HG02840 (cell line): ENCODE measurements at regions not wholly inside any gene's neighbourhood (a gene's known extent, or its start where the extent isn't known, plus 50 kb on each side); places are given as distances from the start of the nearest gene placed in this dataset.

Source experiments
- ATAC-seq: cut with Tn5 transposase; IDR thresholded peaks from one replicate; pipeline ENCODE4 v1.9.1; 2021; ENCODE audit warnings: mild to moderate bottlenecking, moderate library complexity, moderate number of reproducible peaks; ENCODE audit not compliant: unreplicated experiment, low FRiP score

- no peak for ATAC-seq
These were observed 1567.3 kb downstream of the SLITRK5 start for GRCh38 chr13:89238496-89238895.

- no peak for ATAC-seq
These were observed 1568.4 kb downstream of the SLITRK5 start for GRCh38 chr13:89239361-89240127.

- ATAC-seq = no peak
These were observed 1584.8 kb downstream of the SLITRK5 start for GRCh38 chr13:89255844-89256406.

DNA sequence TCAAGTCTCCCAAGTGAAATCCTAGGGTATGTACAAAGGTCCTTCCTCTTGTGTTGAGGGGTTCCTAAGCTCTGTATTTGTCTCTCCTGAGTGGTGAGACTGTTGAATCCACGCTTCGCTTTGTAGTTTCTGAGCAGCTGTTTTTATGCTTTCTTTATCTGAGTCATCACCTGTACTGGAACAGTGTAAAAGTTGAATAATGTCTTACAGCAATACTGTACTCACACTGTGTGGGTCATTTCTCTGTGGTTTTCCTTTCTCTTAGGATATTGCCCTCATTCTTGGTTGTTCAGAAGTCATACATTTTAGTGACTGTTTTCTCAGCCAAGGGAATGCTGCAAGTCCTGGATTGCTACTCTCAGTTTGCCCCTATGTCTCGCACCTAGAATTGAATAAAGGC, 1596.6 kb downstream of the SLITRK5 start:
- no peak for ATAC-seq

DNA sequence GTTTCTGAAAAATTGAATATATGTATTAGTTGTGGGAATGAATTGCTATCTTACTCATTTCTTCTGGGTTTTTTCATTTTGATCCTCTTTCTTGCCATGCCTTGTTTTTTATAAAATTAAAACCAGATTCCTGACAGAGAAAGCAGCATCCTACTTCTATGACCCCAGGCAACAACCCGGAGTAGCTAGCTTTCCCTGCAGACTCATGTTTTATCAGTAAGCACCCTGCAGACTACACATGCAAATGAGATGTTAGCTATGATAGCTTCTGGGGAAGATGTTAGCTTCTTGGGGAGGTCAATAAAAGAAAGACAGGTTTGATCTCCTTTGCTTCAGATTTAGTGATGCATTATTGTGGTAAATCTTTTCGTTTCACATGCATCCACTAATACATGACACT, 1598.6 kb downstream of the SLITRK5 start:
- ATAC-seq = no peak

- ATAC-seq = no peak
These were observed 1599.6 kb downstream of the SLITRK5 start for GRCh38 chr13:89270736-89271135.

DNA sequence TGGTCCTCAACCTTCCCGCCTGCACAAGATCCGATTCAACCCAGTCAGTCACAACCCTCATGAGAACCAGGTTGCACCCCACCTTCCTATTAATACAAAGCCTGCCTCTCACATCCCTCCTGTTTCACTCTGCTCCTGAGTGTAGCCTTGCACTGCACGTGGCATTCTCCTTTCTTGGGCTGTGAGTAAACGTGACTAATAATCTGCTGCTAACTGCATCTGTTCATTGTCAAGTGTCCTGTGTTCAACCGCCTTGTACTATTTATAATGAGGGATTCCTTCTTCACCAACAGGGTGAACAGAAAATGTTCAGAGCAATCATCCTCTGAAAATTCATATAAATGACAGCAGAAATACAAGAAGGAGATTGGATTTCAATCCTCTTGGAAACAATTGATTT, 1608.2 kb downstream of the SLITRK5 start:
- ATAC-seq = no peak

GRCh38 chr13:89281331-89281730, 1610.2 kb downstream of the SLITRK5 start:
- ATAC-seq = no peak

DNA sequence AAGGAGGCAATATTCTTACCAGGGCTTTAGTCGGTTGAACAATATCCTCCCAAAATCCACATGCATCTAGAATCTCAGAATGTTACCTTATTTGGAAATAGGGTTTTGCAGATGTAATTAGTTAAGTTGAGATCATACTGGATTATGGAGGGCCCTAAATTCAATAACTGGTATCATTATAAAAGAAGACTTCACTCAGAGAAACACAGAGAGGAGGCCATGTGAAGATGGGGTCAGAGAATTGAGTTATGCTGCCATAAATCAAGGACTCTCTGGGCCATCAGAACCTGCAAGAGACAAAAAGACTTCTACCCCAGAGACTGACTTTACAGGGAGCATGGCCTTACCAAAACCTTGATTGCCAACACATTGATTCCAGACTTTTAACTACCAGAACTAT, 1611.1 kb downstream of the SLITRK5 start:
- ATAC-seq = no peak

DNA sequence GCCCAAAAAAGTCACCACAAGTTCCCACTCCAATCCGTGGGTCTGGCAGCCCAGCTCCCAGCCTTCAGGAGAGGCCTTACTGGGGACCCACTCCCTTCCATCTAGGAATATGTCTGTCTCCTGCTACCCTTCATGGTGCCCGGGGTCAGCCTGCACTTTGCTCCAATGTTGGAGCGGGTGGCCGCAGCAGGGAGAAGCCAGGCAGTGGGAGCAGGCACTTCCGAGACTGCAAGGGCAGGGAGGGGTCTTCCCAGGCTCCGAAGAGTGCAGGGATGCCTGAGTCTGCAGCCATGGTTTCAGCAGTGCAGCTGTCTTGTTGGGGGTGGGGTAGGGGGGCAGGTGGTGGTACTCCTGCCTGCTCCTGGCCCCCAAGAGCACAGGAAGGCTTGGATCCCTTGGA, 1616.2 kb downstream of the SLITRK5 start:
- ATAC-seq = no peak

DNA sequence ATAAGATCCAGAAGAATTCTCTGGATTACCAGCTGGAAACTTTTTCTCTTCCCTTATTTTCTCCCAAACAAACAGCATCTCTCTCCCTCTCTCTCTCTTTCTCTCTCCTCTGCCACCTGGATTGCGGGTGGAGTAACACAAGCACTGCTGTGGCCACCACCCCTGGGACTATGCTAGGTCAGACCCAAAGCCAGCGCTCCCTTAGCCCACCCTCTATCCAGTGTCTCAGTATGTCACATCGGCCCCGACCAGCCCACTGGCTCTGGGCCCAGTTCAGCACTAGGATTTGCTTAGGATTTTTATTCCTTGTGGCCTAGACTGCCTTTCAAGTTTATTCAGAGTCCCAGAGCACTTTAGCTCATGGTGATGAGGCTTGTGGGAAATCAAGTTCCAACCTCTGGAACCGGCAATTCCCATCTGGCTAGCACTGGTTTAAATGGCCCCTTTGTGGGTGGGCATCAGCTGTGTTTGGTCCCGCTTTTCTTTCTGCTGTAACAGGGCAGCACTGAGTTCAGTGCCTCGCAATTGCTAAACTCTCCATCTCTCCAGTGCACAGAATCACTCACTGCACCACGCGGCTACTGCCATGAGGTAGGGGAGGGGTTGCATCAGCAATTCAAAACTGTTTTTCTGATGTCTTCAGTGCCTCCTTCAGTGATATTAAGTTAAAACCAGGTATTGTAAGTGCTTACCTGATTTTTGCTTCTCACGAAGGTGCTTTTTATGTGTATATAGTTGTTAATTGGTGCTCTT, 1623.1 kb downstream of the SLITRK5 start:
- ATAC-seq = no peak

DNA sequence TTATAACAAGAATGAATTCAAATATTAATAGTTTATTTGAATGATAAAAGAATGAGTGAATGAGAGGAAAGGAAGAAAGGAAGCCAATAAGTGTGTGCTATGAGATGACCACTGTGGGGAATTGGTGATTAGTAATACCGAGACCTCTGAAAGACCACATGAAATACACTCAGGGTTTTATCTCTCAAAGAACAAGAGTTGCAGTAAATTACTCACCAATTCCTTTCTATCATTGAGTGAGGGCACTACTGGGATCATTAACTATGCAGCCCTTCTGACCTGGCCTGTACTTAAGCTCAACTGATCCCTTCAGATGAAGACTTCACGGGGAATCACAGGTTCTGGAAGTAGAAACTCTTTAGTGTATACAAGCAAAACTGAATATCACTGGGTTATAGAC, 1636.1 kb downstream of the SLITRK5 start:
- no peak for ATAC-seq

GRCh38 chr13:89310943-89311672, 1639.9 kb downstream of the SLITRK5 start:
- ATAC-seq = no peak

DNA sequence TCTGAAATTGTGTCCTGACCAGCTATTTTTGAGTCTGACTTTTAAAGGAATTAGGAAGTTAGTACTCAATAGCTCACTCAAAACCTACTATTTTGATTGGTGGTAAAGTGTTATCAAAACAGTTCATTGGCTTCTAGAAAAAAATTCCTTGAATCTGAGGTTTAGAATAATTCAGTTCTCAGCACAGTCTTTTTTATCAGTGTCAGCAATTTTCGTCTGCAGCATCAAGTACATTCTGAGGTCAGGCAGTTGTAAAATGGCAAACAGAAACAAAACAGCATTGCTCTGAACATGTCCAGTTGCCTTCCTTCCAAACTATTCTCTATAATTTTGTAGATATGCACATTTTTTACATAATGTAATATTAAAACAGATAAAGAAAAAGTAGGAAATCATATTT, 1644.1 kb downstream of the SLITRK5 start:
- no peak for ATAC-seq

GRCh38 chr13:89322466-89322865, 1651.3 kb downstream of the SLITRK5 start:
- ATAC-seq = no peak

DNA sequence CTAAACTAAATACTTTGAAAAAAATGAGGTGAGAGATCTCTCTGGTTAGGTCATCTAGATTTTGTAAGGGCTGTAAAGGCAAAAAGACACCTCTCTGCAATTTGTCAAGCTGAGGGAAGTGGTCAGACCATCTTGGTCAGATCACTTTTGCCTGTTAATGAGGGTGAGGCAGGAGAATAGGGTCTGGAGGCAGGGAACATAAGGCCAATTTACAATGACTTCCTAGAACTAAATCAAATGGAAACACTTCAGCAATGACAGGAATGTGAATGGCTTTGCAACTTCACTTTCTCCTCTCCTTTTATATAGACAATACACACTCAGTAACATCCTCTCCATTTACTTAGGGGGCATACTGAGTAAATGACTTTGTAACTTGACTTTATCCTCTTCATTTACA, 1653.4 kb downstream of the SLITRK5 start:
- no peak for ATAC-seq

- no peak for ATAC-seq
These were observed 1672.0 kb downstream of the SLITRK5 start for GRCh38 chr13:89343165-89343564.

- ATAC-seq = no peak
These were observed 1681.2 kb downstream of the SLITRK5 start for GRCh38 chr13:89352384-89352783.

GRCh38 chr13:89361909-89362308, 1690.7 kb downstream of the SLITRK5 start:
- ATAC-seq = no peak

GRCh38 chr13:89363144-89363543, 1692.0 kb downstream of the SLITRK5 start:
- no peak for ATAC-seq

DNA sequence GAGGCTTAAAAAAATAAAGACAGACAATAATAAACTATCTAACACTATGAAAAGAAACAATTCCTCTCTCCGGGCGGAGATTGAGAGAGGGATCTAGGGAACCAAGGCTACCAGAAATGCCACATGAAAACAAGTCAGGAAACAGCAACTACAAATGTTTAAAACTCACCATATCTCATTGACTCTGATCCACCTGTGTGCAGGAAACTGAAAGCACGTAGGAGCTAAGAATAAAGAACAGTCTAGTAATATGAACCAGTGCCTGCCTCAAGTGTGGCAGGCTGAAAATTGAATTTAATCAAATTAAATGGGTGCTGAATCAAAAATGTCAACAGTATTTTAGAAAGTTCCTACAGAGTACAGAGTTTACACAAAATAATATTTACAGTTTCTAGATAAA, 1701.0 kb downstream of the SLITRK5 start:
- ATAC-seq = no peak
